K562 (cell line): ENCODE measurements at regions not wholly inside any gene's neighbourhood (a gene's known extent, or its start where the extent isn't known, plus 50 kb on each side); places are given as distances from the start of the nearest gene placed in this dataset.

Experiments
- ATAC-seq: fragments of 200-7000 bp; cut with Tn5 transposase; 3 replicates; pipeline ENCODE4 v1.9.1; 2020; ENCODE audit warnings: moderate library complexity
- BruUV-seq: library from RNA; stranded (reverse); fragments of 400-500 nt; replicated peaks from 2 replicates; lab custom pipeline; 2021; lab: Mats Ljungman, UMichigan
- CTCF ChIA-PET: fragments of 300-600 bp; formaldehyde crosslinking; extraction: SDS; loops from one replicate; lab custom pipeline; 2021; ENCODE audit warnings: low intra/inter-chr PET ratio; lab: Yijun Ruan, JAX
- POLR2A ChIA-PET: fragments of 300-600, 350-650 bp; sonication (Branson Sonifier 250); formaldehyde crosslinking; extraction: SDS; loops from one replicate; lab custom pipeline; 2021; ENCODE audit warnings: antibody characterized with exemption, inconsistent platforms; lab: Yijun Ruan, JAX
- DNase-seq, 4 experiments: peaks; one replicate each; pipeline versions ENCODE4 v3.0.0 to v3.0.0-alpha.2; 2011 to 2018; ENCODE audit warnings: low spot score in 3 of 4, mixed read lengths in 3 of 4; ENCODE audit errors: extremely low read depth in 1 of 4
- FAIRE-seq: peaks from 2 replicates; lab custom pipeline; 2011; peaks lifted over from hg19 to GRCh38; lab: Jason Lieb, UNC
- H2AFZ ChIP-seq: 2 replicates; pipeline ENCODE4 v1.6.0; 2011; ENCODE audit warnings: low read depth, low read length, control low read depth, inconsistent platforms
- H3K27ac ChIP-seq: fragments of 200-600 bp; 3 replicates; pipeline ENCODE4 v1.8.0; 2011; ENCODE audit warnings: low read depth, mild to moderate bottlenecking, control low read depth, inconsistent platforms, low read length, moderate library complexity, mixed read lengths; ENCODE audit errors: extremely low read depth
- H3K27me3 ChIP-seq, 2 experiments: fragments of 300-600 bp in 1 of 2; 2 replicates in 1 of 2; 3 replicates in 1 of 2; pipeline versions ENCODE4 v1.6.0 to v1.8.0; 2011; ENCODE audit warnings: inconsistent platforms in 2 of 2, low read length in 2 of 2, mild to moderate bottlenecking in 1 of 2, mixed read lengths in 1 of 2, moderate library complexity in 1 of 2; ENCODE audit not compliant: control insufficient read depth in 2 of 2, insufficient read depth in 2 of 2
- H3K36me3 ChIP-seq: fragments of 300-600 bp; 3 replicates; pipeline ENCODE4 v1.8.0; 2011; ENCODE audit warnings: mild to moderate bottlenecking, low read length, inconsistent platforms; ENCODE audit not compliant: control insufficient read depth, insufficient read depth
- H3K4me1 ChIP-seq, 2 experiments: fragments of 200-600 bp in 1 of 2; replicated peaks in 1 of 2; 2 replicates in 1 of 2; 3 replicates in 1 of 2; pipeline versions ENCODE4 v1.5.1 to v1.8.0; 2011; ENCODE audit warnings: inconsistent platforms in 2 of 2, low read length in 2 of 2, mild to moderate bottlenecking in 1 of 2, mixed read lengths in 1 of 2, moderate library complexity in 1 of 2; ENCODE audit not compliant: control insufficient read depth in 2 of 2, insufficient read depth in 2 of 2
- H3K4me2 ChIP-seq: 2 replicates; pipeline ENCODE4 v1.6.1; 2011; ENCODE audit warnings: low read length, control low read depth, inconsistent platforms, mixed read lengths; ENCODE audit not compliant: insufficient read depth
- H3K4me3 ChIP-seq: fragments of 200-600 bp; sonication (generic), shearing (Covaris generic); 2 replicates; pipeline ENCODE4 v1.5.1; 2016; ENCODE audit warnings: control low read depth, inconsistent platforms
- H3K79me2 ChIP-seq: fragments of 200-600 bp; 3 replicates; pipeline ENCODE4 v1.8.0; 2011; ENCODE audit warnings: low read length, inconsistent platforms; ENCODE audit not compliant: control insufficient read depth, insufficient read depth
- H3K9ac ChIP-seq, 2 experiments: 2 replicates each; pipeline versions ENCODE4 v1.6.0 to v1.6.1; 2011; ENCODE audit warnings: low read depth in 2 of 2, low read length in 2 of 2, control low read depth in 1 of 2, inconsistent platforms in 1 of 2, mild to moderate bottlenecking in 1 of 2, mixed read lengths in 1 of 2; ENCODE audit not compliant: insufficient read depth in 1 of 2
- H3K9me1 ChIP-seq: one replicate; pipeline ENCODE4 v1.6.0; 2011; ENCODE audit warnings: inconsistent platforms, mild to moderate bottlenecking, low read length, moderate library complexity; ENCODE audit not compliant: control insufficient read depth, insufficient read depth
- H3K9me3 ChIP-seq: replicated peaks from 2 replicates; pipeline ENCODE4 v1.5.1; 2011; ENCODE audit warnings: low read depth, low read length, inconsistent platforms; ENCODE audit not compliant: control insufficient read depth, insufficient read depth
- H4K20me1 ChIP-seq: replicated peaks from 2 replicates; pipeline ENCODE4 v1.6.1; 2011; ENCODE audit warnings: low read length, inconsistent platforms, mixed read lengths; ENCODE audit not compliant: control insufficient read depth, insufficient read depth
- CBX8 ChIP-seq: fragments of 200-600 bp; sonication (generic); IDR thresholded peaks from 2 replicates; pipeline ENCODE4 v1.6.1; 2012; ENCODE audit warnings: borderline replicate concordance, mixed run types, low read depth, mild to moderate bottlenecking, moderate library complexity, mixed read lengths, low read length, control low read depth, inconsistent platforms; ENCODE audit not compliant: poor library complexity, severe bottlenecking; ENCODE audit errors: extremely low read depth
- CREB3L1 ChIP-seq: fragments of 450-650 bp; IDR thresholded peaks from 2 replicates; pipeline ENCODE4 v1.6.1; 2014; ENCODE audit warnings: low read depth, mild to moderate bottlenecking, moderate library complexity, borderline replicate concordance
- HNRNPH1 ChIP-seq: fragments of 200-400 bp; formaldehyde crosslinking; optimal IDR thresholded peaks from 2 replicates; pipeline ENCODE3; 2017; ENCODE audit warnings: low read depth, mild to moderate bottlenecking, low read length, moderate library complexity
- MAFF ChIP-seq: IDR thresholded peaks from 2 replicates; pipeline ENCODE4 v1.6.1; 2012; ENCODE audit warnings: low read length, improper control_type of control experiment
- MAFG ChIP-seq: fragments of 450-650 bp; conservative IDR thresholded peaks from 2 replicates; pipeline ENCODE4 v1.6.1; 2016; ENCODE audit warnings: missing genetic modification characterization, missing compliant biosample characterization
- NFE2 ChIP-seq: IDR thresholded peaks from 2 replicates; pipeline ENCODE4 v1.6.1; 2014; ENCODE audit warnings: antibody characterized with exemption, low read depth
- NFE2L1 ChIP-seq: fragments of 450-650 bp; IDR thresholded peaks from 2 replicates; pipeline ENCODE4 v1.6.1; 2016; ENCODE audit warnings: missing genetic modification characterization, low read depth, mild to moderate bottlenecking, missing compliant biosample characterization, moderate library complexity, borderline replicate concordance
- ZC3H4 ChIP-seq: sonication (generic); formaldehyde crosslinking; IDR thresholded peaks from 2 replicates; pipeline ENCODE4 v1.9.0; 2021; ENCODE audit warnings: missing genetic modification reagents, borderline replicate concordance
- ZNF175 ChIP-seq: fragments of 200-800 bp; sonication (Bioruptor generic); IDR thresholded peaks from 2 replicates; pipeline ENCODE4 v1.6.1; 2016; ENCODE audit warnings: low read depth, mild to moderate bottlenecking, missing genetic modification characterization, missing compliant biosample characterization
- WGBS: fragments of 100-300 bp; shearing (Covaris generic); methylation state at CpG from one replicate; pipeline ENCODE4 v1.1.6; 2016; ENCODE audit warnings: low coverage, mixed read lengths; ENCODE audit not compliant: insufficient coverage; ENCODE audit errors: missing lambda C conversion rate; 5-methylcytosine and 5-hydroxymethylcytosine counted together
- in situ Hi-C: fragments of 300-500 bp; cut with MboI; formaldehyde crosslinking; loops from 4 replicates; pipeline ENCODE4 v1.15.0; 2018; ENCODE audit warnings: inconsistent platforms, mixed read lengths
- intact Hi-C: fragments of 100-400 bp; cut with micrococcal nuclease; formaldehyde crosslinking; loops from 2 replicates; pipeline ENCODE4 v1.14.2; 2022

GRCh38 chr17:53496356-53496755 is 326.4 kb upstream of the KIF2B start (continued):
- no peak for TF ChIP-seq ZC3H4 (CRISPR knock-in tag)
- no peak for TF ChIP-seq CBX8
- TF ChIP-seq HNRNPH1, result no peak
- TF ChIP-seq CREB3L1, result no peak

- CTCF ChIA-PET, result no interaction called here
- intact Hi-C loops, result no loop called here
- Histone ChIP-seq H3K9me3 (no peaks in the 10 kb centered on the region), H3K4me1 (no peaks in the 10 kb centered on the region; a peak in 1 of 5 replicates), H3K4me3 (no peak overlapping the region), H3K9ac (no peak overlapping the region), H3K27ac (no peak overlapping the region), H3K4me2 (no peak overlapping the region), H2AFZ (no peak overlapping the region), H3K27me3 (no peaks in the 10 kb centered on the region), H3K9me1 (no peaks in the 10 kb centered on the region), H3K79me2 (no peaks in the 10 kb centered on the region), H3K36me3 (no peaks in the 10 kb centered on the region), H4K20me1 (no peaks in the 10 kb centered on the region)
- POLR2A ChIA-PET, result no interaction called here
- in situ Hi-C loops, result no loop called here
- no TSS peak for BruUV-seq
- no peak for FAIRE-seq
- peak in 3 of 4 experiments; percentile 3 to 12 (median 7) for DNase-seq
- no peak for ATAC-seq
- TF ChIP-seq MAFG, result 0 out of 2 replicates have a peak, but pooled peaks have one; percentile 12
- no peak for TF ChIP-seq ZNF175
- peak; percentile 32; the same call in 1 of the 2 replicates for TF ChIP-seq MAFF
- TF ChIP-seq NFE2L1, result no peak
- peak; percentile 82 for TF ChIP-seq NFE2
- 4% methylated on average over 3 of the region's 3 CpGs for whole genome bisulfite sequencing
Measured at GRCh38 chr17:53492532-53492931, 330.2 kb upstream of the KIF2B start.
